ENCODE measurements at regions not wholly inside any gene's neighbourhood (a gene's known extent, or its start where the extent isn't known, plus 50 kb on each side); places are given as distances from the start of the nearest gene placed in this dataset.

- peak; percentile 41 for DNase-seq
- H2BK5ac ChIP-seq (ENCODE audit: low read length): no peak overlapping the region
- H4K8ac ChIP-seq (ENCODE audit: low read depth, low read length): no peak overlapping the region
- no peaks in the 10 kb centered on the region for H3K4me1 ChIP-seq (ENCODE audit: control insufficient read depth, low read depth, low read length)
- H3K9ac ChIP-seq (ENCODE audit: low read length): no peak overlapping the region
- no peaks in the 10 kb centered on the region for H3K79me1 ChIP-seq (ENCODE audit: low read length)
- H3K4ac ChIP-seq (ENCODE audit: low read depth, low read length): no peak overlapping the region
- H3K18ac ChIP-seq (ENCODE audit: low read length): no peak overlapping the region
- no peak overlapping the region for H3K23ac ChIP-seq (ENCODE audit: low read length)
- H3K79me2 ChIP-seq (ENCODE audit: control insufficient read depth, insufficient read depth, low read length): no peaks in the 10 kb centered on the region
- no peak overlapping the region for H3K56ac ChIP-seq (ENCODE audit: low read length)
- H4K5ac ChIP-seq (ENCODE audit: low read length): no peak overlapping the region
- H3K4me3 ChIP-seq (ENCODE audit: low read length): no peak overlapping the region
- no peak overlapping the region for H2AK5ac ChIP-seq (ENCODE audit: low read length)
- no peaks in the 10 kb centered on the region for H3K36me3 ChIP-seq (ENCODE audit: control insufficient read depth, insufficient read depth, low read length)
- no peak overlapping the region for H2BK15ac ChIP-seq (replicated peaks; ENCODE audit: low read depth)
- WGBS (ENCODE audit: extremely low coverage, insufficient coverage, low lambda C conversion rate): no CpG with 5 or more reads among the region's 4 CpGs
- no peak overlapping the region for H2BK120ac ChIP-seq (ENCODE audit: low read depth, low read length)
- H3K27ac ChIP-seq (ENCODE audit: low read depth, low read length): no peak overlapping the region
- no peaks in the 10 kb centered on the region for H3K27me3 ChIP-seq (ENCODE audit: insufficient read depth, low read length, poor library complexity)
- no peak overlapping the region for H3K4me2 ChIP-seq (ENCODE audit: low read length)
Measured at GRCh38 chr20:22795871-22796270, 211.5 kb upstream of the FOXA2 start.

- no peaks in the 10 kb centered on the region for H3K79me2 ChIP-seq (ENCODE audit: control insufficient read depth, insufficient read depth, low read length)
- WGBS (ENCODE audit: extremely low coverage, insufficient coverage, low lambda C conversion rate): no CpG with 5 or more reads among the region's 5 CpGs
- H3K23ac ChIP-seq (ENCODE audit: low read length): no peak overlapping the region
- no peak overlapping the region for H2BK5ac ChIP-seq (ENCODE audit: low read length)
- H3K36me3 ChIP-seq (ENCODE audit: control insufficient read depth, insufficient read depth, low read length): no peaks in the 10 kb centered on the region
- no peaks in the 10 kb centered on the region for H3K79me1 ChIP-seq (ENCODE audit: low read length)
- no peak overlapping the region for H3K56ac ChIP-seq (ENCODE audit: low read length)
- no peak overlapping the region for H3K27ac ChIP-seq (ENCODE audit: low read depth, low read length)
- H2BK15ac ChIP-seq (replicated peaks; ENCODE audit: low read depth): no peak overlapping the region
- no peak overlapping the region for H3K4ac ChIP-seq (ENCODE audit: low read depth, low read length)
- no peak overlapping the region for H3K4me2 ChIP-seq (ENCODE audit: low read length)
- no peak overlapping the region for H4K5ac ChIP-seq (ENCODE audit: low read length)
- no peak overlapping the region for H2AK5ac ChIP-seq (ENCODE audit: low read length)
- H3K4me1 ChIP-seq (ENCODE audit: control insufficient read depth, low read depth, low read length): no peaks in the 10 kb centered on the region
- no peak overlapping the region for H3K18ac ChIP-seq (ENCODE audit: low read length)
- H3K27me3 ChIP-seq (ENCODE audit: insufficient read depth, low read length, poor library complexity): no peaks in the 10 kb centered on the region
- DNase-seq: no peak
- H3K9ac ChIP-seq (ENCODE audit: low read length): no peak overlapping the region
- no peak overlapping the region for H2BK120ac ChIP-seq (ENCODE audit: low read depth, low read length)
- no peak overlapping the region for H4K8ac ChIP-seq (ENCODE audit: low read depth, low read length)
- H3K4me3 ChIP-seq (ENCODE audit: low read length): no peak overlapping the region
Measured at GRCh38 chr20:22796469-22797077, 212.2 kb upstream of the FOXA2 start.

- Histone ChIP-seq H2AK5ac (ENCODE audit: low read length) (no peak overlapping the region), H3K18ac (ENCODE audit: low read length) (no peak overlapping the region), H2BK120ac (ENCODE audit: low read depth, low read length) (no peak overlapping the region), H3K27me3 (ENCODE audit: insufficient read depth, low read length, poor library complexity) (no peaks in the 10 kb centered on the region), H3K56ac (ENCODE audit: low read length) (no peak overlapping the region), H3K36me3 (ENCODE audit: control insufficient read depth, insufficient read depth, low read length) (no peaks in the 10 kb centered on the region), H2BK15ac (replicated peaks; ENCODE audit: low read depth) (no peak overlapping the region), H3K4me2 (ENCODE audit: low read length) (no peak overlapping the region), H3K4ac (ENCODE audit: low read depth, low read length) (no peak overlapping the region), H3K23ac (ENCODE audit: low read length) (no peak overlapping the region), H3K79me2 (ENCODE audit: control insufficient read depth, insufficient read depth, low read length) (no peaks in the 10 kb centered on the region), H3K9ac (ENCODE audit: low read length) (no peak overlapping the region), H3K27ac (ENCODE audit: low read depth, low read length) (no peak overlapping the region), H2BK5ac (ENCODE audit: low read length) (no peak overlapping the region), H3K4me1 (ENCODE audit: control insufficient read depth, low read depth, low read length) (no peaks in the 10 kb centered on the region), H4K5ac (ENCODE audit: low read length) (no peak overlapping the region), H3K79me1 (ENCODE audit: low read length) (no peaks in the 10 kb centered on the region), H3K4me3 (ENCODE audit: low read length) (no peak overlapping the region), H4K8ac (ENCODE audit: low read depth, low read length) (no peak overlapping the region)
- WGBS (ENCODE audit: extremely low coverage, insufficient coverage, low lambda C conversion rate): no CpG with 5 or more reads among the region's 3 CpGs
- no peak for DNase-seq
Measured at GRCh38 chr20:22797103-22797502, 212.7 kb upstream of the FOXA2 start.

GRCh38 chr20:22799687-22800086 lies 215.3 kb upstream of the FOXA2 start:
- no peak for DNase-seq
- WGBS (ENCODE audit: extremely low coverage, insufficient coverage, low lambda C conversion rate): no CpG with 5 or more reads among the region's 3 CpGs

GRCh38 chr20:22800129-22800528 lies 215.8 kb upstream of the FOXA2 start:
- H4K8ac ChIP-seq (ENCODE audit: low read depth, low read length): no peak overlapping the region
- no peak overlapping the region for H2BK15ac ChIP-seq (replicated peaks; ENCODE audit: low read depth)
- no peak overlapping the region for H3K27ac ChIP-seq (ENCODE audit: low read depth, low read length)
- H3K56ac ChIP-seq (ENCODE audit: low read length): no peak overlapping the region
- WGBS (ENCODE audit: extremely low coverage, insufficient coverage, low lambda C conversion rate): no CpG with 5 or more reads among the region's 1 CpG
- no peak overlapping the region for H3K23ac ChIP-seq (ENCODE audit: low read length)
- no peak for DNase-seq
- H3K4me1 ChIP-seq (ENCODE audit: control insufficient read depth, low read depth, low read length): no peaks in the 10 kb centered on the region
- no peak overlapping the region for H2BK5ac ChIP-seq (ENCODE audit: low read length)
- no peaks in the 10 kb centered on the region for H3K36me3 ChIP-seq (ENCODE audit: control insufficient read depth, insufficient read depth, low read length)
- no peak overlapping the region for H2AK5ac ChIP-seq (ENCODE audit: low read length)
- H4K5ac ChIP-seq (ENCODE audit: low read length): no peak overlapping the region
- H3K79me1 ChIP-seq (ENCODE audit: low read length): no peaks in the 10 kb centered on the region
- no peaks in the 10 kb centered on the region for H3K79me2 ChIP-seq (ENCODE audit: control insufficient read depth, insufficient read depth, low read length)
- H3K18ac ChIP-seq (ENCODE audit: low read length): no peak overlapping the region
- no peak overlapping the region for H2BK120ac ChIP-seq (ENCODE audit: low read depth, low read length)
- no peak overlapping the region for H3K4me3 ChIP-seq (ENCODE audit: low read length)
- H3K4ac ChIP-seq (ENCODE audit: low read depth, low read length): no peak overlapping the region
- no peaks in the 10 kb centered on the region for H3K27me3 ChIP-seq (ENCODE audit: insufficient read depth, low read length, poor library complexity)
- H3K4me2 ChIP-seq (ENCODE audit: low read length): no peak overlapping the region
- H3K9ac ChIP-seq (ENCODE audit: low read length): no peak overlapping the region

More at GRCh38 chr20:22799687-22800086, 215.3 kb upstream of the FOXA2 start:
- H2AK5ac ChIP-seq (ENCODE audit: low read length): no peak overlapping the region
- no peak overlapping the region for H3K56ac ChIP-seq (ENCODE audit: low read length)
- H3K9ac ChIP-seq (ENCODE audit: low read length): no peak overlapping the region
- no peak overlapping the region for H4K8ac ChIP-seq (ENCODE audit: low read depth, low read length)
- no peaks in the 10 kb centered on the region for H3K79me2 ChIP-seq (ENCODE audit: control insufficient read depth, insufficient read depth, low read length)
- H3K4me1 ChIP-seq (ENCODE audit: control insufficient read depth, low read depth, low read length): no peaks in the 10 kb centered on the region
- no peak overlapping the region for H3K18ac ChIP-seq (ENCODE audit: low read length)
- no peak overlapping the region for H4K5ac ChIP-seq (ENCODE audit: low read length)
- no peak overlapping the region for H3K27ac ChIP-seq (ENCODE audit: low read depth, low read length)
- no peak overlapping the region for H2BK15ac ChIP-seq (replicated peaks; ENCODE audit: low read depth)
- no peaks in the 10 kb centered on the region for H3K36me3 ChIP-seq (ENCODE audit: control insufficient read depth, insufficient read depth, low read length)
- H3K4me3 ChIP-seq (ENCODE audit: low read length): no peak overlapping the region
- H3K4ac ChIP-seq (ENCODE audit: low read depth, low read length): no peak overlapping the region
- no peaks in the 10 kb centered on the region for H3K79me1 ChIP-seq (ENCODE audit: low read length)
- no peak overlapping the region for H2BK120ac ChIP-seq (ENCODE audit: low read depth, low read length)
- no peak overlapping the region for H3K23ac ChIP-seq (ENCODE audit: low read length)
- H2BK5ac ChIP-seq (ENCODE audit: low read length): no peak overlapping the region
- no peaks in the 10 kb centered on the region for H3K27me3 ChIP-seq (ENCODE audit: insufficient read depth, low read length, poor library complexity)
- no peak overlapping the region for H3K4me2 ChIP-seq (ENCODE audit: low read length)

- Histone ChIP-seq H4K5ac (ENCODE audit: low read length) (no peak overlapping the region), H3K27me3 (ENCODE audit: insufficient read depth, low read length, poor library complexity) (no peaks in the 10 kb centered on the region), H3K4me2 (ENCODE audit: low read length) (no peak overlapping the region), H3K4me3 (ENCODE audit: low read length) (no peak overlapping the region), H3K36me3 (ENCODE audit: control insufficient read depth, insufficient read depth, low read length) (no peaks in the 10 kb centered on the region), H2BK120ac (ENCODE audit: low read depth, low read length) (no peak overlapping the region), H2BK15ac (replicated peaks; ENCODE audit: low read depth) (no peak overlapping the region), H3K9ac (ENCODE audit: low read length) (no peak overlapping the region), H3K79me2 (ENCODE audit: control insufficient read depth, insufficient read depth, low read length) (no peaks in the 10 kb centered on the region), H2AK5ac (ENCODE audit: low read length) (no peak overlapping the region), H2BK5ac (ENCODE audit: low read length) (no peak overlapping the region), H3K23ac (ENCODE audit: low read length) (no peak overlapping the region), H4K8ac (ENCODE audit: low read depth, low read length) (no peak overlapping the region), H3K27ac (ENCODE audit: low read depth, low read length) (no peak overlapping the region), H3K18ac (ENCODE audit: low read length) (no peak overlapping the region), H3K56ac (ENCODE audit: low read length) (no peak overlapping the region), H3K4ac (ENCODE audit: low read depth, low read length) (no peak overlapping the region), H3K4me1 (ENCODE audit: control insufficient read depth, low read depth, low read length) (no peaks in the 10 kb centered on the region), H3K79me1 (ENCODE audit: low read length) (no peaks in the 10 kb centered on the region)
- WGBS (ENCODE audit: extremely low coverage, insufficient coverage, low lambda C conversion rate): no CpG with 5 or more reads among the region's 4 CpGs
- no peak for DNase-seq
Measured at GRCh38 chr20:22801528-22801927, 217.2 kb upstream of the FOXA2 start.

All from mesendoderm (in vitro differentiated cells).